ENCODE measurements at regions not wholly inside any gene's neighbourhood (a gene's known extent, or its start where the extent isn't known, plus 50 kb on each side); places are given as distances from the start of the nearest gene placed in this dataset.
"Not testable (repeated sequence)": the region's sequence is repeated elsewhere in the genome, so short reads cannot be mapped to it uniquely, and the experiment has no call there.

DNA sequence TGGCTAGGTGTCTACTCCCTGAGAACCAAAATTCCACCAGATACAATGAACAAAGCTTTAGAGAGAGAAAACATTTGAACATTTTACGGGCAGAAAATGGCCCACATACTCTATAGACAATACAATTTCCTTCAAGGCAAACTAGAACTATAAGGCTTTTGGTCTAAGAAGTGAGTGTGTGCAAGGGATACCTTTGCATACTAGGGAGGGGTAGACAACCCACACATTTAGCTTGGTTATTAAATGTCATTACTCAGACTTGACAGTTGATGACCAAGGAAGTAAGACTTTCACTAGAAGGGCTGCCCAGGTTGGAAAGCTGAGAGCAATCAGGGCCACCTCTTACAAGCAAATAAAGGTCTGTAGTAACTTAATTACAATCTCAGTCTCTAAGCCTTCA lies 64.0 kb upstream of the PLEKHM1 start:
- TF ChIP-seq, protein P1, sequence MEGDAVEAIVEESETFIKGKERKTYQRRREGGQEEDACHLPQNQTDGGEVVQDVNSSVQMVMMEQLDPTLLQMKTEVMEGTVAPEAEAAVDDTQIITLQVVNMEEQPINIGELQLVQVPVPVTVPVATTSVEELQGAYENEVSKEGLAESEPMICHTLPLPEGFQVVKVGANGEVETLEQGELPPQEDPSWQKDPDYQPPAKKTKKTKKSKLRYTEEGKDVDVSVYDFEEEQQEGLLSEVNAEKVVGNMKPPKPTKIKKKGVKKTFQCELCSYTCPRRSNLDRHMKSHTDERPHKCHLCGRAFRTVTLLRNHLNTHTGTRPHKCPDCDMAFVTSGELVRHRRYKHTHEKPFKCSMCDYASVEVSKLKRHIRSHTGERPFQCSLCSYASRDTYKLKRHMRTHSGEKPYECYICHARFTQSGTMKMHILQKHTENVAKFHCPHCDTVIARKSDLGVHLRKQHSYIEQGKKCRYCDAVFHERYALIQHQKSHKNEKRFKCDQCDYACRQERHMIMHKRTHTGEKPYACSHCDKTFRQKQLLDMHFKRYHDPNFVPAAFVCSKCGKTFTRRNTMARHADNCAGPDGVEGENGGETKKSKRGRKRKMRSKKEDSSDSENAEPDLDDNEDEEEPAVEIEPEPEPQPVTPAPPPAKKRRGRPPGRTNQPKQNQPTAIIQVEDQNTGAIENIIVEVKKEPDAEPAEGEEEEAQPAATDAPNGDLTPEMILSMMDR (IDR thresholded peaks at IDR 0.05) = not testable (repeated sequence)
- not testable (repeated sequence) for TF ChIP-seq POLR2A (IDR thresholded peaks at IDR 0.05); POLR2AphosphoS5 (IDR thresholded peaks at IDR 0.05; ENCODE audit: insufficient read depth in 1 of 2, low read depth in 1 of 2)

Measured in vagina (tissue), 2 donors.